ENCODE measurements at regions not wholly inside any gene's neighbourhood (a gene's known extent, or its start where the extent isn't known, plus 50 kb on each side); places are given as distances from the start of the nearest gene placed in this dataset.

DNA sequence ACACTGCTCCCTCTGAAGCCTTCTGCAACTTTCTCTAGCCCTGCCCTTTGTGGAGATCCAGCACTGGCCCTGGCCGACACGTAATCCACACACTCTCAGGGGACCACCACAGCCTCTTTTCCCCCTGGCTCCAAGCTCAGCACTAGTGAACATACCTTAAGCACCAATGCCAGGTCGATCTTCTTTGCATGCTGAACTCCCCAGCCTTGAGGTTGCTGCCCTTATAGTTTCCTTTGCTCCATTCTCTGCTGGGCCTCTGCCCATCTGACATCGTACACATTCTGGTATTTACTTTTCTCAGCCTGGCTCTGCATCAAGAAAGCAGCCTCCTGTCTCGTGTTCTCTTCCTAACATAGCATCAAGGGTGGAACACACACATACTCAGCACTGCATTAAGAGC is 361.5 kb downstream of the LPIN1 start:
- Histone ChIP-seq H3K4me3 (no peak overlapping the region), H3K27ac (no peak overlapping the region)
- TF ChIP-seq CTCF (IDR thresholded peaks at IDR 0.05), result no peak
- no peak for DNase-seq (ENCODE audit: low spot score)

DNA sequence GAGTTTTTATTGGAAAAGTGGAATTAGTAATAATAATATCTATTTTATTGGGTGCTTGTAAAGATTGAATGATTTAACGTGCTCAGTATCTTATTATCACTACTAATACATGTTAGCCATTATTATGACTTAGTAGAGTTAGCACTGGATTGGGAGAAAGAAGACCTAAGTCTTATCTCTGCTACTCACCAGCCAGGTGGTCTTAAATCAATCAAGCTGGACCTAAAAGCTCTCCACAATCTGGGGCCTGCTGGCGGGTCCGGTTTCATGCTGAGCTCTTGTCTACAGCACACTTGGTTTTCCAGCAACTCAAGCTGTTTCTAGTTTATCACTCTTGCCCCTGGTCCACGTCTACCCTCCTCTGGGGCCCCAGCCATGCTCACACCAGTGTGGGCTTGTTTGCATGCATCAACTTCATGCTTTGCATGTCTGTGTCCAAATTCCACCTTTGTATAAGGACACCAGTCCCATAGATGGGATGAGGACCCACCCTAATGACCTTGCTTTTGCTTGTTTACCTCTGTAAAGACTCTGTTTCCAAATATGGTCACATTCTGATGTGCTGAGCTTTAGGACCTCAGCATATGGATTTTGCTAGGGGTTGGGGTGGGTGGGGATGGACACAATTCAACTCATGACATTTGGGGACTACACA is 363.1 kb downstream of the LPIN1 start:
- Histone ChIP-seq H3K4me3 (no peak overlapping the region), H3K27ac (no peak overlapping the region)
- TF ChIP-seq CTCF (IDR thresholded peaks at IDR 0.05), result no peak
- no peak for DNase-seq (ENCODE audit: low spot score)

GRCh38 chr2:12110074-12110473 is 363.6 kb downstream of the LPIN1 start:
- H3K27ac ChIP-seq, result no peak overlapping the region
- no peak overlapping the region for H3K4me3 ChIP-seq
- no peak for TF ChIP-seq CTCF (IDR thresholded peaks at IDR 0.05)
- no peak for DNase-seq (ENCODE audit: low spot score)

- no peak for TF ChIP-seq CTCF (IDR thresholded peaks at IDR 0.05)
- Histone ChIP-seq H3K27ac (no peak overlapping the region), H3K4me3 (no peak overlapping the region)
- no peak for DNase-seq (ENCODE audit: low spot score)
Observed at GRCh38 chr2:12110481-12110880, 364.0 kb downstream of the LPIN1 start.

DNA sequence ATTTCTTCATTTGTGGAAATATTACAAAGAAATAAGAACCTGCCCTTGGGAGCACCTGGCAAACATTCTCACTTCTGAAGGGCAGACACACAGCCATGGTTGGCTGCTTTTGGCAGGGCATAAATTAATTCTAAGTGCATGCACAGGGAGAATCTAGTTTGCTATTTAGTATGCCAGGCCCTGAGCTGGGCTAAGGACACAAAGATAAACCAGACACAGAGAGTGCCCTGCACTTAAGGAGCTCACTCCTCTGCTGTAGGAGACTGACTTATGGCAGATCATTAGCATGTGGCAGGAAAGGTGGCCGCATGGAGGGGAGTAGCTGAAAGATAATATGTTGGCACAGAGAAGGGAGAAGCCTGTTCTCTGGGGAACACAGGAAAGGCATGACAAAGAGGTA is 367.0 kb downstream of the LPIN1 start:
- Histone ChIP-seq H3K4me3 (no peak overlapping the region), H3K27ac (no peak overlapping the region)
- DNase-seq (ENCODE audit: low spot score), result no peak
- TF ChIP-seq CTCF (IDR thresholded peaks at IDR 0.05), result no peak

DNA sequence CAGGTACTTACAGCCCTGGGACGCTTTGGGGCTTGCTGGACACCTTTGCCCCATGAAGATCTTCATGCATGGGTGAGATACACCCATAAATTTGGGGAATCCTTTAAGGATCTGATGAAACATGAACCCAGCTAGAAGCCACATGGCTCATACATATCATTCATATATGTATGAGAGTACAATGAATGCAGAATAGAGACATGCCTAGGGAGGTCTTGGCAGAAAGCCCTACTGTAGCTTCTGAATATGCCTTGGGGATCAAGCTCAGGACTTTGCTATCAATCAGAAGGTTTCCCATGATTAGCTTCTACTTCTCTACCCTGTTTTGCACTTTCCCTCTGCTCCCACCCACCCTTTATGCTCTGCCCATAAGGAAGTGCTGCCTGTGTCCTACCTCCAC is 368.4 kb downstream of the LPIN1 start:
- TF ChIP-seq CTCF (IDR thresholded peaks at IDR 0.05), result no peak
- Histone ChIP-seq H3K27ac (no peak overlapping the region), H3K4me3 (no peak overlapping the region)
- DNase-seq (ENCODE audit: low spot score), result no peak

DNA sequence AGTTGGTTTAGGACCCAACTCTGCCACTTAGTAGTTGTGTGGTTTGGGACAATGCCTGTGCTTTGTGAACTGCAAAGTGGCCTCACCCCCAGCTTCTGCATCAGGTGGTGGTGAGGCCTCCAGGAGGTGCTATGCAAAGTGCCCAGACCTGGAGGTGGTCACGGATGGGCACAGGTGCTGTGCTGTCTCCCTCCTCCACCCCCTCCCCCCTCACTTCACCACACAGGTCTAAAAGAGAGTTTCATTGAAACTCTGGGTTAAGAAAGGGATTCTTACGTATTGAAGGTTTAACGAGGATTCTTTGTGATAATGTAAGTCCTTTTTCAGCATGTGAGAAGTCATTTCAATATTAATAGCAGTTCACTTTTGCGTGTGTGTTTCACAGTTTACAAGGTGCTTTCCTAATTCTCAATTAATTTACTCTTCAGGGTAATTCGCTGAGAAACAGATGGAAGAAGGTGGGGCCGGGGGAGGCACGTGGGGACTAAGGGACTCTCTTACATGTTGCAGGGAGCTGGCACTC is 369.9 kb downstream of the LPIN1 start:
- Histone ChIP-seq H3K4me3 (no peak overlapping the region), H3K27ac (no peak overlapping the region)
- no peak for TF ChIP-seq CTCF (IDR thresholded peaks at IDR 0.05)
- no peak for DNase-seq (ENCODE audit: low spot score)

Data from coronary artery (tissue), 2 donors.